GM12892 (cell line): ENCODE measurements at regions not wholly inside any gene's neighbourhood (a gene's known extent, or its start where the extent isn't known, plus 50 kb on each side); places are given as distances from the start of the nearest gene placed in this dataset.
"Not testable (repeated sequence)": the region's sequence is repeated elsewhere in the genome, so short reads cannot be mapped to it uniquely, and the experiment has no call there.

Experiments used
- DNase-seq: peaks from one replicate; pipeline ENCODE4 v3.0.0; 2011; ENCODE audit not compliant: insufficient read length
- FAIRE-seq: peaks from 2 replicates; lab custom pipeline; 2011; peaks lifted over from hg19 to GRCh38; lab: Jason Lieb, UNC
- POLR2A ChIP-seq: IDR thresholded peaks from 2 replicates; pipeline ENCODE4 v1.6.1; 2011; ENCODE audit warnings: low read depth, low read length, control low read depth
- POLR2AphosphoS5 ChIP-seq: IDR thresholded peaks from 2 replicates; pipeline ENCODE4 v1.6.1; 2011; ENCODE audit warnings: low read depth, low read length, control low read depth
- TAF1 ChIP-seq: IDR thresholded peaks from 2 replicates; pipeline ENCODE4 v1.6.1; 2011; ENCODE audit warnings: low read depth, mild to moderate bottlenecking, control low read depth, low read length, borderline replicate concordance

DNA sequence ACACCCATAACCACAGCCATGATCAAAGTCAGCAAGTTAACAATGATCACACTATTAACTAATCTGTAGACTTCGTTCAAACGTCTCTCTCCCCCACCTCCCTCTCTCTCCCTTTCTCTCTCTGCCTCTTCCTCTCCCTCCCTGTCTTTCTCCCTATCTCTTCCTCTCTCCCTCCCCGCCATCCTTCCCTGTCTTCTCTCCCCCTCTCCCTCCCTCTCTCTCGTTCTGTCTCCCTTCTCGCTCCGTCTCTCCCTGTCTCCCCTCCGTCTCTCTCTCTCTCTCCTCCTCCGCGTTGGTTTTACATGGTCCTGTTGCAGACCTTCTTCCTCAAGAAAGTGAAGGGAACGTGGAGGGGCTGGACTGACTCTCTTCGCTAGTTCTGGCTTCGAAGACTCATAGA, 308.9 kb upstream of the FOXQ1 start:
- FAIRE-seq (no peak), DNase-seq (no peak)
- no peak for TF ChIP-seq TAF1
- no peak for TF ChIP-seq POLR2A

DNA sequence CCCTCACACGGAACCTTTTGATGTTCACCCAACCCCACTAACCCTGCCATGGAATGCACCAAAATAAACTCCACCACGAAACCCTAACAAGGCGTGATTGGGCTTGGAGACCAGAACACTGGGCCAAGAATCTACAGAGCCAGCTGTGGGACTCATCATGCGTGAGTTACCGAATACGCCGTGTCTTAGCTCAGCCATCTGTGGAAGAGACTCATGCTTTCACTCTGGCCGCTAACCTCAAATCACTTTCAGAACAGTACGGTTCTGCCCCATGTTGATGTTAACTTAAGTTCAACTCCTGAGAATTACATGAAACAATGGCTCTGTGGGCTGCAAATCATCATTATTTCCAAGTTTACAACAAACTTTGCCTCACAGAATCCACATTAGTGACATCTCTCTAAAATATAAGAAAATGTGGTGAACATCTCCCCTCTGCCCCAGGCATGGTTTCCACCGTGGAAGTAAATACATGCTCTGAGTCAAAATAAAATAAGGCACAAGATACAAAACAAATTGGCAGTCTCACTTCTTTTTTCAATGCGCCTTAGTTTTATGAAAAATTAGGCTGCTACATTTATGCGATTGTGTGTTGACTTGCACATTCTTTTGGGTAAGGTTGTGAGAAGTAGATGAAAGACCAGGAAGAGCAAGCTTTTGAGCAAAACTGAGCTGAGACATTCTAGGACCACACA, 308.9 kb upstream of the EXOC2 start:
- FAIRE-seq (no peak), DNase-seq (no peak)
- TF ChIP-seq TAF1 (no peak), POLR2AphosphoS5 (no peak), POLR2A (no peak)

DNA sequence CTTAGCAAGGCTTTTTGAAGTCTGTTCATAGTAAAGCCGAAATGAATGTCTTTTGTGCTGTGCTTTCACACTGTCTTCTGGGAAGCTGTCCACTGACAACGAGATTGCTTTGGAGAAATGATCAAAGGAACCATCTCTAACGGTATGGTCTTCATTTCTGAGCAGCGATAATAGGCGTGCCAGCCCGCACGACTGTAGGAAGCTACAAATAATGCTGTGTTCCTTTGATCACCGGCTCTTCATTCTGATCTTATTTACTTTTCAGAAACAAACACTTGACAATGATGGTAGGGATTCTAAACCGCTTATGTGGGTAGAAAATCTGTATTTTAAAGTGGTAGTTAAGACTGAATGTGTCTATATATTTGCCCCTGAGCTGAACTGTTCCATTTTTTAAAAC, 306.6 kb upstream of the EXOC2 start:
- TF ChIP-seq POLR2AphosphoS5 (no peak), TAF1 (no peak), POLR2A (no peak)
- FAIRE-seq (no peak), DNase-seq (no peak)

DNA sequence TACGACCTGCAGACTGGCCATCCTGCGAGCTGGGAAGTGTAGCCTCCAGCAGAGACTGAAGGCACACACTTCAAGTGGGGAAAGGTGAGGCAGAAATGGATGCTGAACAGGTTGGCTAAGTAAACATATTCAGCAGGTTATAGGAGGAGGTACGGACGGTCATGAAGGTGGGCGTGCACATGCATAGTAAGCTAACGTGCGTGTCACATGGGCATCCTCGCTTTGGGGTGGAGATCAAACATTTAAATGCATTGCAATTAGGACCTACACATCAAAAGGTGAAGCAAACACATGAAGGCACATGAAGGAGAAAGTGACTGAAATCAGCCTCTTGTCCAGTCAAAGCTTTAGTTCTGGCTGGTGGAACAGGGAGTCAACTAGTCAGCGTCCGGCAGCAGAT, 305.6 kb upstream of the EXOC2 start:
- no peak for FAIRE-seq
- no peak for DNase-seq
- no peak for TF ChIP-seq POLR2A
- TF ChIP-seq TAF1: no peak
- TF ChIP-seq POLR2AphosphoS5: no peak

DNA sequence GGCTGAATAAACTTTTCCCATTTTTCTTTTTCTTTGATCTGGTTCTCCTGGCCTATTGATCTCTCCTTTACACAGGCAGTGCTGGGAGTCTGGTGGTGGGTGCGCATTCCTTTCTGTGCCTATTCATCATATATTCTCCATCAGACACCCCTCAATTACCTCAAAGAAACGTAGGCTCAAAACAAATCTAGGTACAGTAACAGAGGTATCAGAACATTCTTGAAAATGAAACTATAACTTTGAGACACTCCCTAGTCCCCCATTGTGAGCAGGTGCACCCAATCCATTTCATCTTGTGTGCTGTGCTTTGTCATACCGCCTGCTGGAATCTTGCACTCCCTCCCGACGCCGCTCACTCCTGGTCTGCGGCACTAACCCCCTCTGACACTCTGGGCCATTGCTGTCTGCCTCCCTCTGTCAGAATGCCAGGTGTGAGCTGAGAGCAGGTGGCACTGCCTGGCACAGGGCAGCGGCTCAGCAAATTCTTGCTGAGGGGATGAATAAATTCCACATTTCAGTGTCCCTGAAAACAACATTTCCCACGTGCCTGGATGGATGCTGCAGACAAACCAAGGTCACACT, 303.4 kb upstream of the EXOC2 start:
- TF ChIP-seq TAF1 (no peak), POLR2A (no peak), POLR2AphosphoS5 (no peak)
- DNase-seq (no peak), FAIRE-seq (no peak)

DNA sequence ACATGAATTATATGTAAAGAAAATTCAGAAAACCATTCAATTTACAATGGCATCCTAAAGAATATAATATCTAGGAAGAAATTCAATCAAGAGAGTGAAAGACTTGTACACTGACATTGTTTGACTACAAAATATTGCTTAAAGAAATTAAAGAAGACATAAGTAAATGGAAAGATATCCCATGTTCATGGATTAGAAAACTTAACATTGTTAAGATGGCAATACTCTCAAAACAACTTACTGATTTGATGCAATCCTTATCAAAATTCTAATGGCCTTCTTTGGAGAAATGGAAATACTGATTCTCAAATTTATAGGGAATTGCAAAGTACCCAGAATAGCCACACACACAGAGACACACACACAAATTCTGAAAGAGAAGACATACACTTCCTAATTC, 298.3 kb upstream of the EXOC2 start:
- FAIRE-seq: no peak
- DNase-seq: no peak
- TF ChIP-seq POLR2A (no peak), TAF1 (no peak), POLR2AphosphoS5 (no peak)

DNA sequence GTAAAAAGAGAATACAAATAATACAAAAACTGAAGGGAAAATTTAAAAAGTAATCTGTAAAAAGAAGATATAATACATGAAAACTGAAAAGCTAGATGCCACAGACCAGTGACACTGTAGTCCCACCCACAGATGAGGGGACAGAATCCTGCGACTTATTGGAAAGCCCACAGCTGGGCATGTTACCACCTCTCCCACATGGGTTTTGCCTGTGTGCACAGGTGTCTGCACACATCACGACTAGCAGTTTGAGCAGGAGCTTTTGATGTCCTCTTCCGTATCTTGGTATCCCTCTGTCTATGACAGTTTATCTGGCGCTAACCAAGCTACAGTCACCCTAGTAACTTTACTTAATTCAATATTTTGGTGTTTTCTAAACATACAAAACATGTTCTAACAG, 291.1 kb upstream of the EXOC2 start:
- TF ChIP-seq POLR2AphosphoS5 (no peak), POLR2A (no peak), TAF1 (no peak)
- FAIRE-seq (no peak), DNase-seq (no peak)

DNA sequence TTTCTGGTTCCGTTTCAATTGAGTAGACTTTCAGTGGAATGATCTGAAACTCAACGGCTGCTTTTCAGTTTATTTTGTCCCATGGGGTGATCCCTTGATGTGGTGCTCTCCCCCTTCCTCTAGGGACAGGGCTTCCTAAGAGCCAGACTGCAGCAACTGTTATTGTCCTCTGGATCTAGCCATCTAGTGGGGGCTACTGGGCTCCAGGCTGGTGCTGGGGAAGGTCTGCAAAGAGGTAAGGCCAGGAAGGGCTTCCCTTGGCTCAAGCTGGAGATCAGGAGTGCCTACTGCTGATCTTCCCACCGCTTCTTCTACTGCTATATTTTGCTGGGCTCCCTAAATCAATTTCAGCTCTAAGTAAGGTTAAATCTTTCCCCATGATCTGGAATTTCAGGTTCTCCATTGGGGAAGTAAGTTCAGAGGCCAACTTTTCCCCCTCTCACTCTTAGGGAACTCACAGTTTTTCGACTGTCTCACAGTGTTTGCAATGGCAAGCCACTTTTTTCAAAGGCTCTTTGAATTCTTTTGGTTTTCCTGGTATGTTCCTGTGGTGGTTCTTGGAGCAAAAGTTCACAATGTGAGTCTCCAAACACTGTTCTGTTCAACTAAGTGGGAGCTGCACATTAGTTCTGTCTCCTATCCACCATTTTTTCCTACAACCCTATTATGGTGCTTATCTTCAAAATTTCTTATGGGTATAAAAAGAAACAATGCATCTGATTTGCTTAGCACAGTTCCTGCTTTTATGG, 286.2 kb upstream of the EXOC2 start:
- TF ChIP-seq TAF1 (no peak), POLR2AphosphoS5 (no peak), POLR2A (no peak)
- FAIRE-seq (no peak), DNase-seq (no peak)

DNA sequence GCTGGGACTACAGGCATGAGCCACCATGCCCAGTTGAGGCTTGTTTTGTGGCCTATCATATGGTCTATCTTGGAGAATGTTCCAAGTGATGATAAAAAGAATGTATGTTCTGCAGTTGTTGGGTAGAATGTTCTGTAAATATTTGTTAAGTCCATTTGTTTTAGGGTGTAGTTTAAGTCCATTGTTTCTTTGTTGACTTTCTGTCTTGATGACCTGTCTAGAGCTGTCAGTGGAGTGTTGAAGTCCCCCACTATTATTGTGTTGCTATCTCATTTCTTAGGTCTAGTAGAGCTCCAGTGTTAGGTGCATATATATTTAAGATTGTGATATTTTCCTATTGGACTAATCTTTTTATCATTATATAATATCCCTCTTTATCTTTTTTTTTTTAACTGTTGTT, 284.3 kb upstream of the EXOC2 start:
- not testable (repeated sequence) for DNase-seq, FAIRE-seq

DNA sequence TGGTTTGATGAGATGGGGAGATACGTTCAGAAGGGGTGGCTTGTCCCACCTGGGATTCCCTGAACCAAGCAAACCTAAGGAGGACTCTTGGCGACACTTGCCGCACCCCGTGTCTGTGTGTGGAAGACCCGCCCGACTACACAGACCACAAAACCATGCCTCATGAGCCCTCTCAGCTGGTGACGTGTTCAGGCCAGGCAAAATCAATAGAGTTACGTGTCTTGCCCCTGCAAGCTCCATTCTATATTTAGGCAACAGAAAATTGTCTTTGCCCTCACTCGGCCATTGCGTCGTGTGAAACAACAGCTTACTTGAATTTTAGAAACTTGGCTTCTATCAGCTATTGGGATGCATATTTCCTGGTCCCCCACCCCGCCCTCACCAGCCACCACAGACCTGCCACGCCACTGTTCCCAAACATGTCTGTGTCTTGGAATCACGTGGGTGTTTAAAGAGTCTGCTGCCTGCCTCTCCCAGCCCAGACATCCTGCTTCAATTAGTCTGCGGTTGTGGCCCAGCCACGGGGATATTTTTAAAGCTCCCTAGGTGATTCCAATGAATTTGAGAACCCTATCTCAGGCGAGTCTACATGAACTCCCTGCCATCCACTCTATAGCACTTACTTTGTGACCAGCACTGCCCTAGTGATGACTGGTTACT, 279.2 kb upstream of the EXOC2 start:
- no peak for TF ChIP-seq POLR2A
- TF ChIP-seq TAF1: no peak
- TF ChIP-seq POLR2AphosphoS5: no peak
- DNase-seq (no peak), FAIRE-seq (no peak)

DNA sequence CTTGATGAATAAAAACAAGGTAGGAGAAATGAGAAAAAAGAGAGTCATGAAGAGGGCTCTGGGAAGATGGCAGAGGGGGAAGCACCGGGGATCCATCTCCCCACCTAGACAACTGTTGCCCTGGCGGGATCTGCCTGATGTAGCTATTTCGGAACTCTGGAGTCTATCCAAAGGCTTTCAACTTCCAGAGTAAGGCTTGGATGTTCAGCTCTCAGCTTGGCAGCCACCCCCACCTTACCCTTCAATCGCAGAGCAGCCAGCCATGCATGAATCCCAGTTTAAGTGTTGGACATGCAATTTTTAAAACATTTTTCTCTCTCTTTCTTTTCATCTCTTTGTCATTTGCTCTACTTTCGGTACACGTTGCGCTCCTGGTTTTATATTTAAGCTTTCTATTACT, 275.9 kb upstream of the EXOC2 start:
- DNase-seq: no peak
- no peak for FAIRE-seq
- TF ChIP-seq POLR2AphosphoS5 (no peak), TAF1 (no peak), POLR2A (no peak)

DNA sequence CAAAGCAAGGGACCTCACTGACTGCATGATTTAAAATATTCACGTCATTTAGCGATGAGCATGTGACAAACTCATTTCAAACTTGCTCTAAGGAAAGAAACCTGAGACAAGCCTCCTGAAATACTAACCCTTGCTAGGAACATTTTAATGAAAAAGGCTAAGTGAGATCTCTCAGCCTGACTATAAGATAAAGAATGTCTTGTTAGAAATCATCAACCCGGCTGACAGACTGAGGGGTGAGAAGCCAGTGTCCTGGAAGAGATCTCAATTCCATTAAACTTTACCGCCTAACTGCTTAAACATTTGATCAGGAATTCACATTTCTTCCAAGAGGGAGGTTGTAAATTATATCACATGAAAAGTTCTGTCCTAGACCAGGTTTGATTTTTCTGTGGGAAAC, 274.8 kb upstream of the EXOC2 start:
- FAIRE-seq (no peak), DNase-seq (no peak)
- TF ChIP-seq TAF1 (no peak), POLR2AphosphoS5 (no peak), POLR2A (no peak)
